ENCODE measurements at regions not wholly inside any gene's neighbourhood (a gene's known extent, or its start where the extent isn't known, plus 50 kb on each side); places are given as distances from the start of the nearest gene placed in this dataset.
"Not testable (repeated sequence)": the region's sequence is repeated elsewhere in the genome, so short reads cannot be mapped to it uniquely, and the experiment has no call there.

GRCh38 chr3:87678984-87679660 lies 379.7 kb downstream of the CGGBP1 start:
- TF ChIP-seq CTCF, EP300, POLR2A (IDR thresholded peaks at IDR 0.05): not testable (repeated sequence)
